ENCODE measurements at regions not wholly inside any gene's neighbourhood (a gene's known extent, or its start where the extent isn't known, plus 50 kb on each side); places are given as distances from the start of the nearest gene placed in this dataset.

DNA sequence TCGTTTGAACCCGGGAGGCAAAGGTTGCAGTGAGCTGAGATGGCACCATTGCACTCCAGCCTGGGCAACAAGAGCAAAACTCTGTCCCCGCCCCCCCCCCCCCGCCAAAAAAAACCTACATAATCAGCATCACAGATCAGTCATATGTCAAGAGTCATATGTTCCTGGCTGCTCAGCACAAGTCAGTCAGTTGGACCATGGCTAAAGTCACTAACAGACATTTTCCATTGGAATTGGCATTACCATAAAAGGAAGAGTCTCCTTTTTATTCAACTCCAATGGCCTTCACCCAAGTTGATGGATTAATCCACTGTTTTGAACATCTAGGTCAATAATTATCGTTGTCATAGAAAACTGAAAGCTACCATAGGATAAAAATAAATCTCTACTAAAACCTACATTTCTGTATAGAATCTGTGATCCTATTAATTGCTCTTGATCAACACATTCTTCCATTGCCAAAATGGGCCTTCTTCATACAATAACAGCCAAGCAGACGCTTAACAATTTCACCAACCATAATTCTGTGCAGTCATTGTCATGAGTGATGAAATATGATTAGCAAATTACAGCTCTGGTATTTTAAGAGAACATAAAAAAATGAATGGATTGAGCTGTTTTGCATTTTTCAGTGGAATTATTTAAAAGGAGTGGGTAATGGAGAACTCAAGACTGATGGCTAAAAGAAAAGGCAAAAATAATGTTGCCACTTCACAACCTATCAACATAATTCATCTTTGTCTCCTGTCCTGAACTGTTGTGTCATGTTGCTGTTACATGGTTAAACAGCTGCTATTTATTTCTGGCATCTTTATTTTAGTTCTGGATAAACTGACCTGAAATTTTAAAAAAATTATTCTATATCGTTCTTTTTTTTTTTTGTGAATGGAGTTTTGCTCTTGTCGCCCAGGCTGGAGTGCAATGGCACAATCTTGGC lies 555.5 kb upstream of the JARID2 start:
- TF ChIP-seq ISL1 (CRISPR knock-in tag; IDR thresholded peaks at IDR 0.05) (no peak), GLIS3 (CRISPR knock-in tag; IDR thresholded peaks at IDR 0.05) (no peak), OSR1 (CRISPR knock-in tag; IDR thresholded peaks at IDR 0.05) (no peak), ZFP3 (CRISPR knock-in tag; IDR thresholded peaks at IDR 0.05) (no peak), PPARA (CRISPR knock-in tag; IDR thresholded peaks at IDR 0.05; ENCODE audit: borderline replicate concordance) (no peak), ZFP30 (CRISPR knock-in tag; IDR thresholded peaks at IDR 0.05) (no peak), ESRRG (CRISPR knock-in tag; IDR thresholded peaks at IDR 0.05) (no peak), ZNF70 (CRISPR knock-in tag; IDR thresholded peaks at IDR 0.05) (no peak), SNAI2 (CRISPR knock-in tag; IDR thresholded peaks at IDR 0.05) (no peak), TOX (CRISPR knock-in tag; IDR thresholded peaks at IDR 0.05; ENCODE audit: borderline replicate concordance) (no peak), ARNTL (CRISPR knock-in tag; IDR thresholded peaks at IDR 0.05; ENCODE audit: borderline replicate concordance, low read depth) (no peak)
- TF ChIP-seq, protein P1, sequence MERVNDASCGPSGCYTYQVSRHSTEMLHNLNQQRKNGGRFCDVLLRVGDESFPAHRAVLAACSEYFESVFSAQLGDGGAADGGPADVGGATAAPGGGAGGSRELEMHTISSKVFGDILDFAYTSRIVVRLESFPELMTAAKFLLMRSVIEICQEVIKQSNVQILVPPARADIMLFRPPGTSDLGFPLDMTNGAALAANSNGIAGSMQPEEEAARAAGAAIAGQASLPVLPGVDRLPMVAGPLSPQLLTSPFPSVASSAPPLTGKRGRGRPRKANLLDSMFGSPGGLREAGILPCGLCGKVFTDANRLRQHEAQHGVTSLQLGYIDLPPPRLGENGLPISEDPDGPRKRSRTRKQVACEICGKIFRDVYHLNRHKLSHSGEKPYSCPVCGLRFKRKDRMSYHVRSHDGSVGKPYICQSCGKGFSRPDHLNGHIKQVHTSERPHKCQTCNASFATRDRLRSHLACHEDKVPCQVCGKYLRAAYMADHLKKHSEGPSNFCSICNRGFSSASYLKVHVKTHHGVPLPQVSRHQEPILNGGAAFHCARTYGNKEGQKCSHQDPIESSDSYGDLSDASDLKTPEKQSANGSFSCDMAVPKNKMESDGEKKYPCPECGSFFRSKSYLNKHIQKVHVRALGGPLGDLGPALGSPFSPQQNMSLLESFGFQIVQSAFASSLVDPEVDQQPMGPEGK (CRISPR knock-in tag; IDR thresholded peaks at IDR 0.05; ENCODE audit: borderline replicate concordance) = no peak
- TF ChIP-seq, protein P2, sequence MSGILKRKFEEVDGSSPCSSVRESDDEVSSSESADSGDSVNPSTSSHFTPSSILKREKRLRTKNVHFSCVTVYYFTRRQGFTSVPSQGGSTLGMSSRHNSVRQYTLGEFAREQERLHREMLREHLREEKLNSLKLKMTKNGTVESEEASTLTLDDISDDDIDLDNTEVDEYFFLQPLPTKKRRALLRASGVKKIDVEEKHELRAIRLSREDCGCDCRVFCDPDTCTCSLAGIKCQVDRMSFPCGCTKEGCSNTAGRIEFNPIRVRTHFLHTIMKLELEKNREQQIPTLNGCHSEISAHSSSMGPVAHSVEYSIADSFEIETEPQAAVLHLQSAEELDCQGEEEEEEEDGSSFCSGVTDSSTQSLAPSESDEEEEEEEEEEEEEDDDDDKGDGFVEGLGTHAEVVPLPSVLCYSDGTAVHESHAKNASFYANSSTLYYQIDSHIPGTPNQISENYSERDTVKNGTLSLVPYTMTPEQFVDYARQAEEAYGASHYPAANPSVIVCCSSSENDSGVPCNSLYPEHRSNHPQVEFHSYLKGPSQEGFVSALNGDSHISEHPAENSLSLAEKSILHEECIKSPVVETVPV (CRISPR knock-in tag; IDR thresholded peaks at IDR 0.05) = no peak
